Ishikawa (cell line): ENCODE measurements at regions not wholly inside any gene's neighbourhood (a gene's known extent, or its start where the extent isn't known, plus 50 kb on each side); places are given as distances from the start of the nearest gene placed in this dataset.

ENCODE experiments used
- CEBPB ChIP-seq: IDR thresholded peaks from 2 replicates; pipeline ENCODE4 v1.6.1; 2012
- CREB1 ChIP-seq: IDR thresholded peaks from 2 replicates; pipeline ENCODE4 v1.6.1; 2012; ENCODE audit warnings: low read depth
- EGR1 ChIP-seq: IDR thresholded peaks from 2 replicates; pipeline ENCODE4 v1.6.1; 2012
- EP300 ChIP-seq: IDR thresholded peaks from 2 replicates; pipeline ENCODE4 v1.6.1; 2012; ENCODE audit warnings: borderline replicate concordance
- FOXM1 ChIP-seq: IDR thresholded peaks from 2 replicates; pipeline ENCODE4 v1.6.1; 2012; ENCODE audit warnings: low read depth, borderline replicate concordance
- NFIC ChIP-seq: IDR thresholded peaks from 2 replicates; pipeline ENCODE4 v1.6.1; 2012
- RAD21 ChIP-seq: IDR thresholded peaks from 2 replicates; pipeline ENCODE4 v1.6.1; 2012; ENCODE audit warnings: low read depth
- REST ChIP-seq: IDR thresholded peaks from 2 replicates; pipeline ENCODE4 v1.6.1; 2012; ENCODE audit warnings: low read depth, mild to moderate bottlenecking
- TAF1 ChIP-seq: IDR thresholded peaks from 2 replicates; pipeline ENCODE4 v1.6.1; 2012; ENCODE audit warnings: low read depth, mild to moderate bottlenecking
- TCF12 ChIP-seq: IDR thresholded peaks from 2 replicates; pipeline ENCODE4 v1.6.1; 2012; ENCODE audit warnings: low read depth
- TEAD4 ChIP-seq: IDR thresholded peaks from 2 replicates; pipeline ENCODE4 v1.6.1; 2012
- USF1 ChIP-seq: IDR thresholded peaks from 2 replicates; pipeline ENCODE4 v1.6.1; 2012
- YY1 ChIP-seq: IDR thresholded peaks from 2 replicates; pipeline ENCODE4 v1.6.1; 2012; ENCODE audit warnings: low read depth
- ZBTB7A ChIP-seq: IDR thresholded peaks from 2 replicates; pipeline ENCODE4 v1.6.1; 2012; ENCODE audit warnings: low read depth
- TF ChIP-seq, protein P1 (sequence below): IDR thresholded peaks from 2 replicates; pipeline ENCODE4 v1.6.1; 2012

DNA sequence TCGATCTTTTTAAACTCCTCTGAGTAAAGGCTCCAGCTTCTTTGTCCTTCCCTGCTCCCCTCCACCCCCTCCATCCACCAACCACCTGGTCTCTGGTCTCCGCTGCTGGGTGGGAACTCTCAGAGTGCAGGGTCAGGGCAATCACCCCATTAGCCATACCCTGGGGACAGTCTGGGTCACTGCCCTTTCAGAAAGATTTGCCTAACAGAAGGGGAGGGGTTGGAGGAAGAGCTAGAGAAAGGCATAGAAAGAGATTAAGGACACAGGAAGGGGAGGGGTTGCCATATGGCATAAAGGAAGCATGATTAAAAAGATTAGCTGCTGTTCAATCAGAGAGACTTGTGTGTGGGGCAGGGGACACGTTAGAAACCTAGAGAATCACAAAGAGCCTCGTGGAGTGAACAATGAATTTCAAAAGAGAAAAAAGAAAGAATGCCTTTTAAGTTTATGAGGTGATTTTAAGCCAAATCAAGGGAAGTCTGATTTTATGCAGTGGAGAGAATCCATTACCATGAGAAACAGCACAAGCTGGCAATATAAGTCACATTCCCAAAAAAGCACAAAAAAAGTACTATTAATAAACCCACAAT lies 115.5 kb upstream of the ACSL4 start:
- no peak for TF ChIP-seq TCF12
- TF ChIP-seq CREB1, result no peak
- no peak for TF ChIP-seq EP300
- TF ChIP-seq RAD21, result no peak
- TF ChIP-seq TEAD4, result no peak
- no peak for TF ChIP-seq ZBTB7A
- no peak for TF ChIP-seq NFIC
- no peak for TF ChIP-seq REST
- TF ChIP-seq EGR1, result no peak
- no peak for TF ChIP-seq TAF1
- TF ChIP-seq, protein P1, sequence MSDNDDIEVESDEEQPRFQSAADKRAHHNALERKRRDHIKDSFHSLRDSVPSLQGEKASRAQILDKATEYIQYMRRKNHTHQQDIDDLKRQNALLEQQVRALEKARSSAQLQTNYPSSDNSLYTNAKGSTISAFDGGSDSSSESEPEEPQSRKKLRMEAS, result no peak
- TF ChIP-seq YY1, result no peak
- TF ChIP-seq CEBPB, result no peak
- TF ChIP-seq FOXM1, result no peak
- TF ChIP-seq USF1, result no peak

GRCh38 chrX:109854096-109854495 lies 121.0 kb upstream of the ACSL4 start:
- no peak for TF ChIP-seq FOXM1
- no peak for TF ChIP-seq TAF1
- no peak for TF ChIP-seq RAD21
- TF ChIP-seq EGR1, result no peak
- no peak for TF ChIP-seq TCF12
- no peak for TF ChIP-seq CEBPB

- TF ChIP-seq TCF12 (no peak), TAF1 (no peak), USF1 (no peak), EP300 (no peak), FOXM1 (no peak), CEBPB (no peak), NFIC (no peak), RAD21 (no peak), YY1 (no peak), CREB1 (no peak), REST (no peak), EGR1 (no peak), ZBTB7A (no peak), TEAD4 (no peak)
- TF ChIP-seq, protein P1, result no peak
Measured at GRCh38 chrX:109855501-109855900, 122.4 kb upstream of the ACSL4 start.

DNA sequence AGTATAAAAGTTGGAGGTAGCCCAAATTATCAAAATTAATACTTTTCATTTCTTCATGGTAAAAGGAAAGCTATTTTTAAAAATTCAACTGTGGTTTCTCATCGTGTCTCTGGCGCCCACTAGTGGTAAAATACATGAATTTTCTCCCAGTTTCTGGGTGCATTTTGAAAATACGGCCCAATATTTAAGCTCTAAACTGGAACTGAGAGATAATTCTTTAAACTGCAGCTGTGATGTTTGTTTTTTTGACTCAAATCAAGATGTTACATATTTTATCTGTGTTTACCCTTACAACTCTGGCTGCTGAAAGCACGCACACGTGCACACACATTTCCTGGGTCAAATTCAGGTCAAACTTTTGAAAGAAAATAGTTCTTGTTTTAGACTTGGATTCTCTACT lies 123.9 kb upstream of the ACSL4 start:
- TF ChIP-seq USF1 (no peak), YY1 (no peak), ZBTB7A (no peak), RAD21 (peak; percentile 50), TCF12 (no peak), EGR1 (no peak), REST (no peak)
